ENCODE measurements at regions not wholly inside any gene's neighbourhood (a gene's known extent, or its start where the extent isn't known, plus 50 kb on each side); places are given as distances from the start of the nearest gene placed in this dataset.
A peak's percentile ranks its signal among the peaks of the same experiment; 100 is the strongest.
"Not testable (repeated sequence)": the region's sequence is repeated elsewhere in the genome, so short reads cannot be mapped to it uniquely, and the experiment has no call there.

DNA sequence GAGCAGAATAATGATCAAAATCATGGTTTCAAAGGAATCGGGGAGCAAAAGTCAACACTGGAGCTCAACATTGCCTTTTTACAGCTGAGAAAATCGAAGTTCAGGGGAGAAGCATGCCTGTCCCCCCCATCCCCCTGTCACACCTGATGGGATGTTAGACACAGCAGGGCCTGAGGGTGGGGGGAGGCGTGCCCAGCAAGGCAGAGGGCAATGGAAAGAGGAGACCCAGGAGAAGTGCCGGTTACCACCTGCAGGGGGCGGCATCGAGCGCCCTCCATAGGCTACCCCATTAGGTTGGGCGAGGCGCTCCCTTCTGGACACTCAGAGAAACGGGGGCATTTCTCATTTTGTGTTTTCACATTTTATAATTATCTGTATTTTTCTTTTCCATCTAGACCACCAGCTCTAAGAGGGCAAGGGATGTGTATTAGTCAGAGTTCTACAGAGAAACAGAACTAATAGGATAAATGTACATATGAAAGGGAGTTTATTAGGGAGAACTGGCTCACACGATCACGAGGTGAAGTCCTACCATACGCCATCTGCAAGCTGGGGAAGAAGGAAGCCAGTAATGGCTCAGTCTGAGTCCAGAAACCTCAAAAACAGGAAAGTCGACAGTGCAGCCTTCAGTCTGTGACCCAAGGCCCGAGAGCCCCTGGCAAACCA lies 271.3 kb downstream of the LRATD1 start:
- 56 to 70% methylated on average over 15 of the region's 15 CpGs for WGBS, 2 donors
- H3K27ac ChIP-seq = no peak overlapping the region
- intact Hi-C loops (cut with DNase I) = no loop called here
- peaks cover 26% of the 10 kb centered on the region for H3K4me1 ChIP-seq
- DNase-seq (peak in 3 of 4 donors; percentile 22 to 54 (median 50)), ATAC-seq (no peak)
- TF ChIP-seq POLR2A (IDR thresholded peaks at IDR 0.05) = no peak
- TF ChIP-seq, protein P1, sequence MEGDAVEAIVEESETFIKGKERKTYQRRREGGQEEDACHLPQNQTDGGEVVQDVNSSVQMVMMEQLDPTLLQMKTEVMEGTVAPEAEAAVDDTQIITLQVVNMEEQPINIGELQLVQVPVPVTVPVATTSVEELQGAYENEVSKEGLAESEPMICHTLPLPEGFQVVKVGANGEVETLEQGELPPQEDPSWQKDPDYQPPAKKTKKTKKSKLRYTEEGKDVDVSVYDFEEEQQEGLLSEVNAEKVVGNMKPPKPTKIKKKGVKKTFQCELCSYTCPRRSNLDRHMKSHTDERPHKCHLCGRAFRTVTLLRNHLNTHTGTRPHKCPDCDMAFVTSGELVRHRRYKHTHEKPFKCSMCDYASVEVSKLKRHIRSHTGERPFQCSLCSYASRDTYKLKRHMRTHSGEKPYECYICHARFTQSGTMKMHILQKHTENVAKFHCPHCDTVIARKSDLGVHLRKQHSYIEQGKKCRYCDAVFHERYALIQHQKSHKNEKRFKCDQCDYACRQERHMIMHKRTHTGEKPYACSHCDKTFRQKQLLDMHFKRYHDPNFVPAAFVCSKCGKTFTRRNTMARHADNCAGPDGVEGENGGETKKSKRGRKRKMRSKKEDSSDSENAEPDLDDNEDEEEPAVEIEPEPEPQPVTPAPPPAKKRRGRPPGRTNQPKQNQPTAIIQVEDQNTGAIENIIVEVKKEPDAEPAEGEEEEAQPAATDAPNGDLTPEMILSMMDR (IDR thresholded peaks at IDR 0.05) = peak in 6 of 7 experiments; percentile 14 to 54 (median 45)
- H3K9me3 ChIP-seq = no peaks in the 10 kb centered on the region
- H3K36me3 ChIP-seq (replicated peaks in 1 of 2; ENCODE audit: insufficient read depth in 1 of 2, low read depth in 2 of 2) = no peaks in the 10 kb centered on the region
- H3K27me3 ChIP-seq = no peaks in the 10 kb centered on the region
- no peak overlapping the region for H3K4me3 ChIP-seq

DNA sequence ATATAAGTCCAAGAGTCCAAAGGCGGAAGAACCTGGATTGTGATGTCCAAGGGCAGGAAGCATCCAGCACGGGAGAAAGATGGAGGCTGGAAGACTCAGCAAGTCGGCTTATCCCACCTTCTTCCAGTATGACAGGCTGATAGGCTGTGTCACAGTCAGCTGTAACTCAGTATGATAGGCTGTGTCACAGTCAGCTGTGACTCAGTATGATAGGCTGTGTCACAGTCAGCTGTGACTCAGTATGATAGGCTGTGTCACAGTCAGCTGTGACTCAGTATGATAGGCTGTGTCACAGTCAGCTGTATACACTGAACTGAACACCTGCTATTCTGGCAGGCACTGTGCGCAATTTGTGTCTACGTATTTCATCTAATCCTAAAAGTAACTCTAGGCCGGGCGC lies 271.9 kb downstream of the LRATD1 start:
- ATAC-seq, H3K4me3 ChIP-seq: not testable (repeated sequence)

DNA sequence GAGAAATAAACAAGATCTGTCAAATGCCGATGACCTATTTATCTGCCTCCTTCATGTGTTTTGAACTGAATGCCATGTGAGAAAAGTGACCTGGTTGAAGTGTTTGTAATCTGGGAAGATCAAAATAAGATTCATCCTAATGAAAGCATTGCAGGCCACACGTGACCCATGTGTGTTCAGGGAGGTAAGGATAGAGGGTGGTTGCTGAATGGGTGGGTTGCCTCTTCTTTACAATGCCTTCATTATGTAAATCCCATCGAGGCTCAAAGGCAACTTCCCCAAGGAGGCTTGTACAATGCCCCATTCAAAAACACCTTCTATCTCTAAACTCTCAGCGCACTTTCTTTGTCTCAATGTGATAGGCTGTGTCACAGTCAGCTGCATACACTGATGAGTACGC lies 273.1 kb downstream of the LRATD1 start:
- 75 to 76% methylated on average over 5 of the region's 5 CpGs for WGBS, 2 donors

More for the DNA sequence above, 271.9 kb downstream of the LRATD1 start:
- H3K36me3 ChIP-seq (replicated peaks in 1 of 2; ENCODE audit: insufficient read depth in 1 of 2, low read depth in 2 of 2); H3K27me3 ChIP-seq; DNase-seq; H3K9me3 ChIP-seq; intact Hi-C loops (cut with DNase I); H3K27ac ChIP-seq: not testable (repeated sequence)
- peaks cover 21% of the 10 kb centered on the region for H3K4me1 ChIP-seq
- 84 to 86% methylated on average over 7 of the region's 7 CpGs for WGBS, 2 donors

DNA sequence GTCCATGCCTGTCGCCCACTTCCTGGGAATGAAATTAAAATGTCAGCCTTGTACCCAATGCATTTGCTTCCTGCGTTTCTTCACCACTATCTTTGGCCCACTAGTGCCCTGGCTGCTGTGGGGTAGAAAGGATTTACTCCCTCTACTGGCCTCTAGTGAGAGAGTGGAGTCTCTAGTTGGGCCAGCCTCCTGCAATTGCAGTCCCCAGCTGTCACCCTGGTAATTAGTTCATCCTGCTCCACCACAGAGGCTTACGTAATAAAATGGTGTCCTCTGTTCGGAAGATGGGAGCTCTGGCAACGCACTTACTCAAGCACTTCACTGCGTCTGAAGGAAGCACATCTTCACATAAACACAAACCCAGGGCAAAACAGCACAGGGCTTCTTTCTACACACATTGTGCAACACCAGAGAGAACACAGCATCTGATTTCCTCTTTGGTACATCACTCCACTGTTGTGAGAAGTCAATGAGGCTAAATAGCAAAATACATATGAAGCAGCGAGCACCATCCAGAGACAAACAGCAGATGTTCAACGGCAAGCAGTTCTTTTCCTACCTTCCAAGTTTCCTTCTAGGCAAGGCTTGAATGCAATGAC lies 274.6 kb downstream of the LRATD1 start:
- intact Hi-C loops (cut with DNase I) = no loop called here

More for the DNA sequence above, 273.1 kb downstream of the LRATD1 start:
- H3K36me3 ChIP-seq (replicated peaks in 1 of 2; ENCODE audit: insufficient read depth in 1 of 2, low read depth in 2 of 2) = no peaks in the 10 kb centered on the region
- TF ChIP-seq, protein P1 (IDR thresholded peaks at IDR 0.05) = no peak
- ATAC-seq (no peak), DNase-seq (no peak)
- H3K27ac ChIP-seq = no peak overlapping the region
- no peak overlapping the region for H3K4me3 ChIP-seq
- no peaks in the 10 kb centered on the region for H3K27me3 ChIP-seq
- H3K9me3 ChIP-seq = no peaks in the 10 kb centered on the region
- intact Hi-C loops (cut with DNase I) = no loop called here
- H3K4me1 ChIP-seq = peaks cover 15% of the 10 kb centered on the region

DNA sequence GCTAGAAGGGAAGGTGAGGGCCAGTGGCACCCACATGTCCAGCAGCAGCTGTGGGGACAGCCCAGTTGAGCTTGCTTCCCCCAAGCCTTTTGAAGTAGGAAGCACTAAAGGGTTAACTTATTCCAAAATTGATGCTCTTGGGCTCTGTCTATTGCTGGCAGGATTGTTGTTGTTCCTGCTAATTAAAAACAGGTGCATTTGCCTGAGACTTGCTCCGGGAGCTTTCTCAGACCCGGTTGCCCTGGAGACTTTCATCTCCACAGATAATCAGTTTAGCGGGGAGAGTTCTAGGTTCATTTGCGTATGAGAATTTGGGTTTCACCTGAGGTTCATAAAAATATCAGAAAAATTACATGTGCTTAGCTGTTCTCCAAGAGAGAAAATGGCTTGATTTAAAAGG lies 277.3 kb downstream of the LRATD1 start:
- Histone ChIP-seq H3K4me3 (no peak overlapping the region), H3K4me1 (peaks cover 21% of the 10 kb centered on the region), H3K36me3 (replicated peaks in 1 of 2; ENCODE audit: insufficient read depth in 1 of 2, low read depth in 2 of 2) (no peaks in the 10 kb centered on the region), H3K27me3 (no peaks in the 10 kb centered on the region), H3K27ac (no peak overlapping the region), H3K9me3 (no peaks in the 10 kb centered on the region)
- DNase-seq = no peak
- no peak for ATAC-seq
- intact Hi-C loops (cut with DNase I) = no loop called here
- 63 to 71% methylated on average over 4 of the region's 4 CpGs for whole genome bisulfite sequencing, 2 donors
- TF ChIP-seq, protein P1 (IDR thresholded peaks at IDR 0.05) = no peak
- TF ChIP-seq POLR2A (IDR thresholded peaks at IDR 0.05) = no peak

More for the DNA sequence above, 274.6 kb downstream of the LRATD1 start:
- H3K27ac ChIP-seq = no peak overlapping the region
- H3K4me1 ChIP-seq = peaks cover 11% of the 10 kb centered on the region
- ATAC-seq (no peak), DNase-seq (no peak)
- WGBS, 2 donors = 74 to 88% methylated on average over 8 of the region's 8 CpGs
- H3K27me3 ChIP-seq = no peaks in the 10 kb centered on the region
- H3K9me3 ChIP-seq = no peaks in the 10 kb centered on the region
- no peak for TF ChIP-seq POLR2A (IDR thresholded peaks at IDR 0.05)
- TF ChIP-seq, protein P1 (IDR thresholded peaks at IDR 0.05) = peak in 1 of 7 experiments; percentile 4
- H3K36me3 ChIP-seq (replicated peaks in 1 of 2; ENCODE audit: insufficient read depth in 1 of 2, low read depth in 2 of 2) = no peaks in the 10 kb centered on the region
- no peak overlapping the region for H3K4me3 ChIP-seq
